GM19043 (cell line): ENCODE measurements at regions not wholly inside any gene's neighbourhood (a gene's known extent, or its start where the extent isn't known, plus 50 kb on each side); places are given as distances from the start of the nearest gene placed in this dataset.
A peak's percentile ranks its signal among the peaks of the same experiment; 100 is the strongest.

Experiments used
- ATAC-seq: cut with Tn5 transposase; IDR thresholded peaks from one replicate; pipeline ENCODE4 v1.9.1; 2021; ENCODE audit warnings: low read depth; ENCODE audit not compliant: unreplicated experiment

DNA sequence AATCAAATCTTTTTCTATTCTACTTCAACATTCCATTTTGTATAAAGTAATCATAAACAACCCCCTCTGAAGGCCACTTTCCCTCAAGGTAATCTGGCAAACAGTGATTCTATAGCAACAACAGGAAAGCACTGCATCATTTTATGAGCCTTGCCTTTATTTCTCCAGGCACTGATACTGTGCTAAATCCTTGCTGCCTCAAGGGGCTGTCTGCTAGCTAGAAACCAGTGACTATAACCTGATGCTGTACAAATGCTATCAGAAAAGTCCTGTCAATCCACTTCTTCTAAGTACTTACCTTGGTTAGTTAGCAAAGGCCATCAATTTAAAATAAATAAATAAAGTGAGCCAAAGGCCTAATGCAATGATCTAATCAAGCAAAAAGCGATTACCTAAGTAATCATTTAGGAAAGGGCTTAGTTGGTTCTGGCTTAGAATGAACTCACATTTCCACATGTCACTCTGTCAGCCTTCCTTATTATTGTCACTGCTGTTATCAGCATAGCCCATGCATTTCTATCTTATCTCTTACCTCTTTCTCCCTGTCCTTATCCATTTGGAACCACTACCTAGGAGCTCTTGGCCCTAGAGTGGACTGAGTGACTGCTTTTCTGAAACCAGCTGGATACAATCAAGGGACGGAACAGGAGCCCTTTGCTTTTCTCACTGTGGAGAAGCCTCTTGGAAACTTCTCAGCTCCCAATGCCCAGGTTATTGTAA, 246.1 kb upstream of the MEF2C start:
- no peak for ATAC-seq

DNA sequence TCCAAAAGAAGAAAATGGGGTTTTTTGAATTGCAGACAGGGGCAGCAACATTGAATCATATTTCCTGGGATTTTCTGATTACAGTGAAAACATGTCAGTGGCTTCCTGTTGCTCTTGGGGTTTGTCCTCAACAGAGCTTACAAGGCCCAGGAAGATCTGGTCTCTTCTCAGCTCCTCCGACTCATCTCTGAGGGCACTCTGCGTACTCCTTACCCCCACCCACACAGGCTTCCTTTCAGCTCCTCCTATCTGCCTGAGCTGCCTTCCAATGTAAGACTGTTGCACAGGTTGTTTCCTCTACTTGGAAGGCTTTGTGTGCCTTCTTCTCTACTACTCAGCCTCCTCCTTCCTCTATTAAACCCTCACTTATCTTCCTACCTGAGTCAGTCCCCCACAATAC, 245.1 kb upstream of the MEF2C start:
- no peak for ATAC-seq

DNA sequence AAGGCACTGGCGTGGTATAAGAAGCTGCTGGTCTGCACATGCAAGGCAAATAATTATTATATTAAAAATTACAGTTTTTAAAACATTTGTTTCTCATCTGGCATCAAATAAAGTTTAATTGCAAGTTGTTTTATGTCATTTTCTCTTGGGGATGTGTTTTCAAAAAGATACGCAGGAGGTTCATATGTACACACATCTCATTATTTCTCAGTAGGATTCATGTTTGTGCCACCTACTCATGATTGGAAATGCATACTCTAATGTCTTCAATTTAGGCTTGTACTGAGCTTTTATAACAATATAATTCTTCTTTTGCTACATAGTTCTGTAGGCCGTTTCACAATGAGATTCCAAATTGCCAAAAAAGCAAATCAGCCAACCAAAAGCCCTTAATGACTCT, 244.2 kb upstream of the MEF2C start:
- no peak for ATAC-seq

DNA sequence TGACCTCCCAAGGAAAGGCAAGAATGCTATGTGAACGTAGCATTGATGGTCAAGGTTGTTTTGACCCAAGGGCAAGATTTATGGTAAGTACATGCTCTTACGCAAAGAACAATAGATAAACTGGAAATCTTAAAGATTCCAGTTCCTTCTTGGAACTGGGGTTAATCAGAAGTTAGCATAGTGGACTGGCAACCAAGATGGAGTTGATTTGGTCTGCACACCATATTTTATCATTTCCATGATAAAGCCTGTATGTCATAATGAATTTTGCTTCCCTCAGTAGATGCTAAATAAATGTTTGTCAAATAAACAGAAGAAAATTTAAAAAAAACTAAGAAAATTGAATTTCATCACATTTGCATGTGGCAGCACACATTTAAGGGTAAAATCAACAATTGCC, 242.4 kb upstream of the MEF2C start:
- ATAC-seq: no peak

DNA sequence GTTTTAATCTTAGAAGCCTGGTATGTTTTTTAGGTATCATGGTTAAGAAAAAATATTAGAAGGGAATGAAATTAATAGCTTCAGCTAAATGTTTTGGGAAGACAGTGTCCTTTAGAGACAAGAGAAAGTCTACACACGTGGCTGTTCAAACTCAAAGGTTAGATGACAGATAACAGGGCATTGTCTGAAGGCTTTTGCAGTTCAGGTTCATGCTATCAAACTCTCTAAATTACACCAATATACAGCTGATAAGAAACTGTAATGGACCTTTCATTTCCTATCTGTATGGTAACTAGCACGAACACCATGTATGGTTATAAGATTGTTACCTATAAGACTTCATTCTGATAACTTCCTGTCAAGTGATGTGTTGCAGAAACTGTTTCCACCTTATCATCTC, 240.6 kb upstream of the MEF2C start:
- ATAC-seq: no peak

DNA sequence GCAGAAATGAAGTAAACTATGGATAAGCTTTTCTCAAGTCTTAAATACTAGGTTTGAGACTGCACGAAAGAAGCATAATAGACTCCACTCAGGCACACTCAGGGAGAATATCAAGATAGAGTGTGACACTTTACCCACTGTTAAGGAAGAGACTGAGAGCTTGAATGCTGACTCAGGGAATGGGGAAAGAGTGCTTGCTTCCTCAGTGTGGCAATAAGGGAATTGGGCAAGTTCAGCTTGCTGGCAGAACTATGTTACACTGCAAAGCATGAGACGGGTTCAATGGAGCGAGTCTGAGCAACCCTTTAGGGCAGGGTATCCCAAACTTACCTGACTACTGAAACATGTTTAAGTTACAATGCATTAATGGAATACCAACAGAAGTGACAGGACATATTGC, 237.7 kb upstream of the MEF2C start:
- no peak for ATAC-seq

DNA sequence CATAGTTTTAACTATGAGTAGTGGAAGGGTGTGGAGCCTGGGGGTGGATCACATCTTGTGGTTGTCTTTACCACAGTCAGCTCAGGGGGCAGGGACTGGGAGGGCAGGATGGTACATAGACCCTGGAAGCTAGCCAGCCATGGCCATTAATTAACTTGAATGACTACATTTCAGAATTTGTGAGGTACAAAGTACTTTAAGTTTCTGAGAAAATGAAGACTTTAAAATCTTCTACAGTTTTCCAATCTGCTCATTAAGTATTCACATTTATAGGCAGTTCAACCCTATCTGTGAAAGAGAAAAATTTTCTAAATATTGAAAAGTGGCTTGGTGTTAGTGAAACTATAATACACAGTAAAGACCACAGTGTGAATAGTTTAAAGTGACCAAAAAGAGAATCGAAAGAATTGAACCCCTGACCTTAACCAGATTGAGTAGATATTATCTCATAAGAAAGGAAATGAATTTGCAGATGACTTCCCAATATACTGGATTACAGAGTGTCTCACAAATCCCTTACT, 234.2 kb upstream of the MEF2C start:
- peak; percentile 93 for ATAC-seq

DNA sequence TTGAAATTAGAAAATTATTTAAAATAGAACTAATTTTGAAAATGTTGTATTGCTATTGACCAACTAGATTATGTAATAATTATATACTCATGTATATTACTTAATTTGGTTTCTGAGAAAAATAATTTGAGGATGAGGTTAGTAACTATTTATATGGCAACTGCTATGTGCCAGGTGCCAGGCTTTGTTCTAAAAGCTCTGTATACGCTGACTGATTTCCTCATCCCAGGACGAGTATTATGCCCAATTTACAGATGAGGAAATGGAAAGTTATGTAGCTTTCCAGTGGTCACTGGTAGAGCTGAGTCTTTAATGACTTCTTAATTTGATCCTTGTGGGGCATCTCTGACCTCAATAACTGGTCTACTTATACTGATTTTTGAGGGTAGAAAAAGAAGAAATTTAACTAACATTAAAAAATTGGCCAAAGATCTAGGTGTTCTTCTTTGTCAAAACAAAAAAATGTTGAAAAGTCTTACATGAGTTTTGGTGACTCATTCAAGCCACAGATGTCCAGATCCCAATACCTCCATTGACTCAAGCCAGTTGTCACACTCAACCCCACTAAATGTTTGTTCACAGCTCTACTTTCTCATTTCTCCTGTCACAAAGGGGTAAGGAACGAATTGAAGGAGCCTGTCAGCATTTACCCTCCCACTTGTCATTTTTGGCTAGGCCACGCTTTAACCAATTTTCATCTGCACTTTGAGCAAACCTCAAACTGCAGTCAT, 228.1 kb upstream of the MEF2C start:
- no peak for ATAC-seq

DNA sequence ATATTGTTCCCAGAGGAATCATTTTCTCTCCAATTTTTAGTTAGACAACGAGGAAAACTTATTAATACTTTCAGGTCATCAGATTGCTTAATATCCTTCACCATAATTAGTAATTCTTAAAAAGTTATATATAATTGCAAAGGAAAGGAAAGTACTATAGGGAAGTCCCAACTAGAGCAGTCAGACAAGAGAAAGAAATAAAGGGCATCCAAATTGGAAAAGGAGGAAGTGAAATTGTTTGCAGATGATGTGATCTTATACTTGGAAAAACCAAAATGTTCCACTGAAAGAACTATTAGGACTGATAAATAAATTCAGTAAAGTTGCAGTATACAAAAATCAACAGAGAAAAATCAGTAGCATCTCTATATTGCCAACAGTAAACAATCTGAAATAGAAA, 223.5 kb upstream of the MEF2C start:
- no peak for ATAC-seq

DNA sequence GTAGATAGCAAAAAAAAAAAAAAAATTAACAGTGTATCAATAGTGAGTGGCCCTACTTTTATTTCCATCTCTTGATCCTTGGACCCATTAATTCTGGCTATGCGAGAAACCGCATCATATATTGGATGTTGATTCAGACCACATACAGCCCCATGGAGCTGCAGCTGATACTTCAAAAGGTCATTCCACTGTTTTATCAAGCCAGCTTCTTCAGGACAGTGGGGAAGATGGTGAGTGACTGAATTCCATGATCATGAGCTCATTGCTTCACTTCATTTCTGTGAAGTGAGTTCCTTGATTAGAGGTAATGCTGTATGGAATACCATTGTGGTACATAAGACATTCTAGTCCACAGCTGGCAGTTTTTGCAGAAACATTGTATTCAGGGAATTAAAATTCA, 222.9 kb upstream of the MEF2C start:
- ATAC-seq: no peak

DNA sequence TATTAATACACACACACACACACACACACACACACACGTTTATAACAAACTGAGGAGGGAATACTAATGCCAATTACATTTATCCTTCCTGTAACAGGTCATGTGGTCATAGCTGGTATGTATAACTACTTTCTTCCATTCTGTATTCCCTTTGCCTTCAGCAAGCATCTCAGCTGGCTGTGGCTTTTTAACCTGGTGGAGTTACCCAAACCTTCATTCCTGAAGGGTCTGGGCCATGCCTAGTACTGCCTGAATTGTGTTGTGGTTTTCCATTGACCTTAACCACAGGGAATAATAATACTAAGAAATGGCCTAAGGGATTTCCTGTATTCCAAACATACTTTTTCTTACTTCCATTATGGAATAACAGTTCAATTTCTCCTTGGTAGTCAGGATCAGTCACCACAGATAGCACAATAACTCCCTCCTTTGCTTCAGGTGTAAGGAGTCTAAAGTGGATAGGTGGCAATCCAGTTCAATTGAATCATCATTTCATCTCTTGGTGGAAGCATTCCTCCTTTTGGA, 222.2 kb upstream of the MEF2C start:
- ATAC-seq: no peak

DNA sequence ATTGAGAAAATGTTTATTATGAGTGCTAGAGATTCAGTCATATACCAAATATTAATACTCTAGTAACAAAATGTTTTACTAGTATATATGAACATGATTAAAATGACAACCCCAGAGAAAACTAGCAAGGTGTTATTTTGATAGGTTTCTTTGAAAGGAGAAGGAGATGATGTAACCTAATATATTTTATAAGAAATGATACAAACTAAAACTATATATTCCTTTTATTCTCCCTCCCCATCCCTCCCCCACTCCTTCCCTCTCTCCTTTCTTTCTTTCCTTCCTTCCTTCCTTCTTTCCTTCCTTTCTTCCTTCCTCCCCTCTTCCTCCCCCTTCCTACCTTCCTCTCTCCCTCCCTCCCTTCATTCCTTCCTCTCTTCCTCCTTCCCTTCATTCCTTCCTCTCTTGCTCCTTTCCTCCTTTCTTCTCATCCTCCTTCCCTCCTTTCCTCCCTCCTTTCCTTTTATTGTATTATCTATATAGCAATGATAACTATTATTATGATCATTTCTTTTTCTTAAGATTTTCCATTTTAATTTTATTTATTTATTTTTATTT, 215.3 kb upstream of the MEF2C start:
- ATAC-seq: no peak

DNA sequence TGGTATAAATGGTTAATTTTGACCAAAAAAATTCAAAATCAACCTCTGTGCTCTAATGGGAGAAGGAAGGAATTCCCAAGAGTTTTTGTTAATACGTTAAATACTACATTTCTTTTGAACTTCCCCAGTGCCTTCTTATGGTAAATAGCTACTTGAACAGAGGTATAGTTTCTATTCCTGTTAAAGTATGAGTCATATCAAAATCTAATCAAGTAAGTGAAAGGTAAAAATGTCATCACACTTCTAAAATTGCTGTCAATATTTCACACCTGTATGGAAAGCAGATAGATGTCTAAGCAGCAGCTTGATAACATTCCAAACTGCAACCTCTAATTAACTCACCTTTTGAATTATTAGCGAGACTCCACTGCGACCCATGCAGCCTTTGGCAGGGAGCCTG, 214.1 kb upstream of the MEF2C start:
- peak; percentile 93 for ATAC-seq

DNA sequence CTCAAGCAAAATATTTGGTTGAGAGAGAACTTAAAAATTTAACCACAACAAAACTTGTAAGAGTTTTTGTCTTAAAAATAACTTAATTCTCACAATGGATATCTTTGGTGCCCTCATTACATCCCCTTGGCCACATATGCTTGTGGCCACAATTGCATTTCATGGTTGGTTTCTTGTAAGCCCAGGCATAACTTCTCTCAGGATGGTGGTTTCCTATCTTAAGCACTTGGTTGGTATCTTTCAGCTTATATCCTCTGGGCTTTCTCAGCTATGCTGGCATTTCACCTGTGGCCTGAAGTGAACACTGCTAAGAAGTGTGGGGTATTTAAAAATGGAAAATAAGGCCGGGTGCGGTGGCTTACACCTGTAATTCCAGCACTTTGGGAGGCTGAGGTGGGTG, 212.4 kb upstream of the MEF2C start:
- no peak for ATAC-seq

DNA sequence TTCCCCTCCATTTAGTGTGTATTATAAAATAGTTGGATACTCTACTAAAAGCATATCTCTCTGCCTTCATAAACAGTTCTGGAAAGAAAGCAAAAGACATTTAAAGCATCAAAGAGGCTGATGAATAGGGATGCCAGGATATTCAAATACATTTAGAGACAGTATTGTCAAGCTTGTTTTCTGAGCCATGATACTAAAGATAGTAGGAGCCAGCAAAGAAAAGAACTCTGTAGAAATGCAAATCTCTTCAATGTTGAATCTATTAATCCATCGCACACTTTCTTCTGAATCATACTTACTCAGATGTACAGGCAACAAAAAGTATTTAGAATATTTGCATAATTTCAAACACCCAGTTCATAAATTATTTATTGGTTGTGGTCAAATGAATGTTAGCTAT, 207.1 kb upstream of the MEF2C start:
- no peak for ATAC-seq

DNA sequence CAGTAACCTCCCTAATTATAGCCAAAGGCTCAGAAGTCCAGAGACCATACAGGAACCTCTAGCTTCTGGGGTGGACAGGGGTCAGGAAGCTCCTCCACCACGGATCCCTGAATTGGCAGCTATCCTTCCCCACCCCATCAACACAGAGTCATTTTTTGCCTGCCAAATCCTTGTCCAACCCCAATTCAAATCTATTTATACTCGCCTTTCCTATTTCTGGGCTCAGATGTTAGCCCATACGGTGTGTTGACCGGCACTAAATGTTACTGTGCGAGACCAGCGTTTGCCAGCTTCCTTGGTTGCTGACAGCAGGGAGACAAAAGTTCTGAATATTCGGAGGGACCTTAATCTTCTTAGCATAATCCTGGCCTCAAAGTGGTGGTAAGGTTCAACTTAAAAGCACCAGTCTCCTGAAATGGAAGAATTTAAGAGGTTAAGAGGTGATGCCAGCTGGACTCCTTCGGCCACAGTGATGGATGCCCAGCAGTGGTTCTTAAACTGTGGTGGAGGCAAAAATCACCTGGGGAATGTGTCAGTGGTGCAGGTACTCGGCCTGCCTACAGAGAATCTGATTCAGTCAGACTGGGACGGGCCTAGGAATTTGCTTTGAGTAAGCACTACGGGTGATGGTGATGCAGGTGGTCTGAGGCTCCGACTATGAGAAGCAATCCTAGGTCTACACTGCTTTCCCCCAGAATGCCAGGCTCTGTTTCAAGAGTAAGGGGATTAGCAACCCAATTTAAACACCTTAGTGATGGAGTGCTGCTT, 204.8 kb upstream of the MEF2C start:
- no peak for ATAC-seq

DNA sequence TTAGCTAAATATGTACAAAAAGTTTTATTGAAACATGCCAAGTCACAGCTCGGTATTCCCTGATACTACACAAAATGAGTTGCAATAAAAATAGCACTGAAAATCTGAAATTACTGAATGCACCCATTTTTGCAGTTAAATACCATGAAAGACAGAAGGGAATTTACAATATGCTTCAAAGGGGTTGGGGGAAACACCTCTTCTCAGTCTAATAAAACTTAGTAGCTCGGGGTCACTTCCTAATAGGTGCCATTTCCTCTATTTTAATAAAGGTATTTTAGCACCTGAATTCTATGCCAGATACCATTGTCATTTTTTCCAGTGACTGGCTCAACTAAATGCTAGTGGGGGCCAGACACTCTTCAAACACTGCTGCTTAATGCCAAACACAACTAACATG, 204.1 kb upstream of the MEF2C start:
- ATAC-seq: no peak

DNA sequence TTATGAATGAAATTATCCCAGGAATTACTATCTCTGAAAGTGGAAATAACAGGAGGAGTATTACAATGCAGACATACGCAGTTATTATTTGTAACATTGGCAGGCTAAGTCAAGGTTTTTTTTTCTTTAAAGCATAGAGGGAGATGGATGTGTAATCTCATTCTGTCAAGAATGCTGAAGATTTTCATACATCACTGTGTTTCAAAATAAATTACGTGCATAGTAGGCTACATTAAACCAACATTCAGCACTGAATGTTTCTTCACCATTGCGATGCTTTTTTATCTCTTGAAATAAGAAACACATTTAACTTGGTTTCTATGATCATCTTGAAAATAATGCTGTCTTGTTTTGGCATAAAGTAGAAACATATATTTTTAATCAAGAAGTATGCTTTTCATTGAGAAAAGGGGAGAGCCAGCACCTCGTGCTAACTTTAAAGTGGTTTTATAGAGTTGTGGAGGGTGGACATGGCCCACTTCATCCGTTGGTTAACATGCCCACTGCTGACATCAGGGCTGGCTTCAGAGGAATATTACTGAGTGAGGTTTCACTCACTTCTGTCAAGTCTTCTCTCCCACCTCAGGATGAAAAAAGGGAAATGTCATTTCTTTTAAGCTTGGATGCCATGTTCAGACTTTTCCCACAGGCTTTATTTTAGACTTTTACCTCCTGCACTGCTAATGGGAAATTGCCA, 203.6 kb upstream of the MEF2C start:
- no peak for ATAC-seq

DNA sequence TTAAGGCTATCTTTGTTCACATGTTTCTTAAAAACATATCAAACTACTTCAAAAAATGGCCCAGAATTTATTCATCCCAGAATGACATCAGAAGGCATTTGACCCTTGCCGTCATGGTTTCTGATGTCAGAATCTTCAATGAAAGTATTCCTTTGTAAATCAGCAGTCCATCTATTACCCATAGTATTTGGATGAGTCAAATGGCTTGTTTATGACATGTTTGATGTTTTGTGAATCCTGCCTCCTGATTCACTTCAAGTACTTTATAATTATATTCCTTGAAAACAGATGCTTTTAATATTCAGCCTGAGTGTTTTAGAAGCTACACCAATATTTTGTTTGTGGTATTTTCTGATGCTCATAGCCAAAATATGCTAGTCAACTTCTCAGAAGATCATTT, 200.8 kb upstream of the MEF2C start:
- no peak for ATAC-seq

DNA sequence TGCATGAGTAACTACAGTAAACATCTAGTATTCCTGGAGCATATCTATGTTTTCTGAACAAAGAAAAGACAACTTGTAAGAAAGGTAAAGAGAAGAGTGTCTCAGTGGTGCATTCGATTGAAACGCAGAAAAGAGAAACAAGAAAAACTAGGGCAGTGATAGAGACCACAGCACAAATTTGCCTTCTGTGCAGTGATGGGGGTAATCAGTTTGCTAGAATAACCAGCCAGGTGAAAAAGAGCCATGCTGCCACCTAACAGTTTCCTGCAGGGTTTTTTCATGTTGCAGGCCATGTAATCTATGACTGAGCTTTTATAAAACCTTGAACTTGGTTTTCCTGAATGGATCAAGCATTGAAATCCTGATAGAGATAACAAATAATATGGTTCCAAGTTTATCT, 198.4 kb upstream of the MEF2C start:
- peak; percentile 89 for ATAC-seq
